B cell (primary cell): ENCODE measurements at regions not wholly inside any gene's neighbourhood (a gene's known extent, or its start where the extent isn't known, plus 50 kb on each side); places are given as distances from the start of the nearest gene placed in this dataset.

Source experiments
- ATAC-seq: fragments of 200-7000 bp; cut with Tn5 transposase; one replicate; pipeline ENCODE4 v1.10.0; 2021; ENCODE audit warnings: low read depth, mild to moderate bottlenecking, moderate number of reproducible peaks, moderate library complexity
- CTCF ChIA-PET: fragments of 350-600 bp; sonication (Branson Sonifier 250); formaldehyde crosslinking; loops from one replicate; lab custom pipeline; 2021; ENCODE audit warnings: antibody characterized with exemption, inconsistent platforms; lab: Charles Lee
- POLR2A ChIA-PET: fragments of 350-600 bp; sonication (Branson Sonifier 250); formaldehyde crosslinking; loops from one replicate; lab custom pipeline; 2021; ENCODE audit warnings: antibody characterized with exemption; lab: Charles Lee
- DNase-seq: peaks from one replicate; pipeline ENCODE4 v3.0.0; 2013
- H2AFZ ChIP-seq: 2 replicates; pipeline ENCODE4 v1.6.1; 2012; ENCODE audit warnings: mild to moderate bottlenecking, low read depth, low read length; ENCODE audit not compliant: insufficient read depth, poor library complexity, severe bottlenecking
- H3K27ac ChIP-seq, 2 donors: 1 replicate in 1 of 2; 2 replicates in 1 of 2; pipeline ENCODE4 v1.5.1; 2012 to 2013; ENCODE audit warnings: low read length in 2 of 2, mild to moderate bottlenecking in 2 of 2, moderate library complexity in 1 of 2
- H3K27me3 ChIP-seq, 4 experiments: fragments of 200-600 bp in 1 of 4; sonication (generic) in 1 of 4; replicated peaks in 1 of 4; 1 replicate in 2 of 4; 2 replicates in 2 of 4; pipeline versions ENCODE4 v1.6.1 to v1.7.0; 2013 to 2016; ENCODE audit warnings: low read length in 3 of 4, mild to moderate bottlenecking in 2 of 4, mixed read lengths in 1 of 4, moderate library complexity in 1 of 4; ENCODE audit not compliant: insufficient read depth in 4 of 4, control insufficient read depth in 3 of 4; ENCODE audit errors: control extremely low read depth in 1 of 4
- H3K36me3 ChIP-seq, 2 experiments: replicated peaks in 1 of 2; 1 replicate in 1 of 2; 2 replicates in 1 of 2; pipeline versions ENCODE4 v1.6.1 to v1.7.1; 2013; ENCODE audit warnings: low read length in 1 of 2; ENCODE audit not compliant: insufficient read depth in 2 of 2, control insufficient read depth in 1 of 2; ENCODE audit errors: control extremely low read depth in 1 of 2, extremely low read depth in 1 of 2
- H3K4me1 ChIP-seq, 2 donors: fragments of 200-600 bp in 1 of 2; sonication (generic) in 1 of 2; 1 replicate in 1 of 2; 2 replicates in 1 of 2; pipeline versions ENCODE4 v1.5.1 to v1.6.1; 2013 to 2017; ENCODE audit warnings: low read length in 2 of 2; ENCODE audit not compliant: control insufficient read depth in 2 of 2, insufficient read depth in 2 of 2
- H3K4me2 ChIP-seq: replicated peaks from 2 replicates; pipeline ENCODE3; 2012; ENCODE audit warnings: mild to moderate bottlenecking, low read depth, low read length; ENCODE audit not compliant: poor library complexity, severe bottlenecking
- H3K4me3 ChIP-seq, 5 experiments: fragments of 200-600 bp in 1 of 5; sonication (generic) in 1 of 5; 1 replicate in 3 of 5; 2 replicates in 2 of 5; pipeline versions ENCODE4 v1.5.1 to v1.7.0; 2011 to 2016; ENCODE audit warnings: low read length in 4 of 5, mild to moderate bottlenecking in 4 of 5, low read depth in 2 of 5, control low read depth in 1 of 5, moderate library complexity in 1 of 5; ENCODE audit not compliant: insufficient read depth in 1 of 5; ENCODE audit errors: control extremely low read depth in 1 of 5, extremely low read depth in 1 of 5
- H3K79me2 ChIP-seq: fragments of 200-600 bp; sonication (generic); one replicate; pipeline ENCODE4 v1.6.0; 2016; ENCODE audit warnings: low read length; ENCODE audit not compliant: control insufficient read depth, insufficient read depth
- H3K9ac ChIP-seq: fragments of 200-600 bp; sonication (generic); 2 replicates; pipeline ENCODE4 v1.6.1; 2017; ENCODE audit warnings: mild to moderate bottlenecking, low read length, moderate library complexity
- H3K9me3 ChIP-seq, 3 donors: one replicate each; pipeline versions ENCODE4 v1.6.1 to v1.7.1; 2013; ENCODE audit warnings: low read length in 2 of 3; ENCODE audit not compliant: control insufficient read depth in 2 of 3, insufficient read depth in 1 of 3; ENCODE audit errors: control extremely low read depth in 1 of 3
- H4K20me1 ChIP-seq: 2 replicates; pipeline ENCODE4 v1.6.0; 2012; ENCODE audit warnings: mild to moderate bottlenecking, low read length; ENCODE audit not compliant: insufficient read depth, control insufficient read depth, poor library complexity, severe bottlenecking
- H3K27ac Mint-ChIP-seq: one replicate; pipeline ENCODE4 v1.8.0; 2021; ENCODE audit warnings: mixed read lengths
- H3K27me3 Mint-ChIP-seq: one replicate; pipeline ENCODE4 v1.8.0; 2021; ENCODE audit warnings: mixed read lengths
- H3K4me1 Mint-ChIP-seq: one replicate; pipeline ENCODE4 v1.8.0; 2021; ENCODE audit warnings: mixed read lengths
- H3K4me3 Mint-ChIP-seq: one replicate; pipeline ENCODE4 v1.8.0; 2021; ENCODE audit warnings: mixed read lengths
- H3K9me3 Mint-ChIP-seq: one replicate; pipeline ENCODE4 v1.8.0; 2022; ENCODE audit warnings: mixed read lengths; ENCODE audit not compliant: insufficient read depth
- CTCF ChIP-seq: fragments of 200-600 bp; IDR thresholded peaks from one replicate; pipeline ENCODE4 v1.8.0; 2022; ENCODE audit warnings: antibody characterized with exemption, mild to moderate bottlenecking
- EZH2 ChIP-seq: IDR thresholded peaks from 2 replicates; pipeline ENCODE4 v1.6.1; 2012; ENCODE audit warnings: borderline replicate concordance, low read depth, mild to moderate bottlenecking, moderate library complexity, low read length; ENCODE audit not compliant: insufficient read depth, poor library complexity, severe bottlenecking
- WGBS: methylation state at CpG from one replicate; pipeline ENCODE4 v1.1.5; 2013; ENCODE audit warnings: missing lambda C conversion rate; ENCODE audit not compliant: insufficient coverage; 5-methylcytosine and 5-hydroxymethylcytosine counted together
- intact Hi-C: fragments of 100-400 bp; cut with micrococcal nuclease; formaldehyde crosslinking; loops from one replicate; pipeline ENCODE4 v1.10.0; 2022

GRCh38 chr21:38987633-38988508 lies 182.1 kb downstream of the ETS2 start:
- Histone ChIP-seq H3K79me2 (no peaks in the 10 kb centered on the region), H4K20me1 (no peaks in the 10 kb centered on the region), H3K27ac (no peak overlapping the region), H3K9ac (no peak overlapping the region), H3K4me3 (no peak overlapping the region), H3K9me3 (peaks cover 0 to 5% (median 0%) of the 10 kb centered on the region in 3 donors), H3K36me3 (no peaks in the 10 kb centered on the region), H2AFZ (no peak overlapping the region), H3K4me2 (no peak overlapping the region), H3K4me1 (peaks cover 10 to 16% of the 10 kb centered on the region in 2 donors), H3K27me3 (peaks cover 0 to 71% (median 18%) of the 10 kb centered on the region in 4 experiments)
- no peak for TF ChIP-seq CTCF
- TF ChIP-seq EZH2 = no peak
- Mint-ChIP-seq H3K27me3 (peaks cover 68% of the 10 kb centered on the region), H3K4me1 (peaks cover 14% of the 10 kb centered on the region), H3K4me3 (no peak overlapping the region), H3K27ac (no peak overlapping the region), H3K9me3 (no peaks in the 10 kb centered on the region)
- CTCF ChIA-PET = no interaction called here
- POLR2A ChIA-PET = no interaction called here
- WGBS = 90% methylated on average over 6 of the region's 12 CpGs
- no peak for ATAC-seq
- intact Hi-C loops = no loop called here
- no peak for DNase-seq

GRCh38 chr21:38986806-38987632 lies 181.3 kb downstream of the ETS2 start:
- H3K4me3 ChIP-seq = no peak overlapping the region
- peaks cover 10 to 16% of the 10 kb centered on the region in 2 donors for H3K4me1 ChIP-seq
- WGBS = 91% methylated on average over 11 of the region's 13 CpGs
- DNase-seq = no peak
- CTCF ChIA-PET = no interaction called here
- Mint-ChIP-seq H3K4me1 (peaks cover 14% of the 10 kb centered on the region), H3K4me3 (no peak overlapping the region), H3K27ac (no peak overlapping the region), H3K27me3 (peaks cover 67% of the 10 kb centered on the region), H3K9me3 (no peaks in the 10 kb centered on the region)
- no peak overlapping the region for H3K27ac ChIP-seq
- no peaks in the 10 kb centered on the region for H3K36me3 ChIP-seq
- H3K9ac ChIP-seq = no peak overlapping the region
- no peaks in the 10 kb centered on the region for H3K79me2 ChIP-seq
- H3K9me3 ChIP-seq = peaks cover 0 to 9% (median 0%) of the 10 kb centered on the region in 3 donors
- H3K4me2 ChIP-seq = no peak overlapping the region
- no peak for ATAC-seq
- intact Hi-C loops = no loop called here
- peaks cover 0 to 71% (median 18%) of the 10 kb centered on the region in 4 experiments for H3K27me3 ChIP-seq
- no peaks in the 10 kb centered on the region for H4K20me1 ChIP-seq
- TF ChIP-seq EZH2 (no peak), CTCF (no peak)
- H2AFZ ChIP-seq = no peak overlapping the region
- POLR2A ChIA-PET = no interaction called here
